Ovary (tissue), 3 donors: ENCODE measurements at regions not wholly inside any gene's neighbourhood (a gene's known extent, or its start where the extent isn't known, plus 50 kb on each side); places are given as distances from the start of the nearest gene placed in this dataset.

Experiments
- EP300 ChIP-seq: sonication (generic); formaldehyde crosslinking; IDR thresholded peaks from one replicate; pipeline ENCODE4 v1.6.1; 2017; ENCODE audit warnings: antibody characterized with exemption
- POLR2A ChIP-seq: fragments of 450-650 bp; IDR thresholded peaks from one replicate; pipeline ENCODE4 v1.6.1; 2017; ENCODE audit warnings: antibody characterized with exemption, mild to moderate bottlenecking, moderate library complexity
- TF ChIP-seq, protein P1 (sequence below), 3 donors: fragments of 450-650 bp in 2 of 3; fragments of 200-600 bp in 1 of 3; IDR thresholded peaks; one replicate each; pipeline versions ENCODE4 v1.5.1 to v1.8.0; 2016 to 2022; ENCODE audit warnings: antibody characterized with exemption in 3 of 3, mild to moderate bottlenecking in 1 of 3
- donor health status: DM: no; HTN: no; CAD: no.

DNA sequence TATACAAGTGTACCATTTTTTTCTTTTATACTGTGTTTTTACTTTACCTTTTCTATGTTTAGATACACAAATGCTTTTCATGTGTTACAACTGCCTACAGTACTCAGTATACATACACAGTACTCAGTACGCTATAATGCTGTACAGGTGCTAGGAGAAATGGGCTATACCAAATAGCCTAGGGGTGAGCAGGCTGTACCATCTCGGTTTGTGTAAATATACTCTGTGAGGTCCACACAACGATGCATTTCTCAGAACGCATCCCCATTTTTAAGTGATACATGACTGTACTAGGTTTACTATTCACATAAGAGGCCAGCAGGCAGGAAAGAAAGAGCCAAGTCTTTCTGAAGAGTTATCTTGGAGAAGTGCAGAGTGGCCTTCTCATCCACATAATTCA, 426.4 kb upstream of the MTPN start:
- TF ChIP-seq, protein P1, sequence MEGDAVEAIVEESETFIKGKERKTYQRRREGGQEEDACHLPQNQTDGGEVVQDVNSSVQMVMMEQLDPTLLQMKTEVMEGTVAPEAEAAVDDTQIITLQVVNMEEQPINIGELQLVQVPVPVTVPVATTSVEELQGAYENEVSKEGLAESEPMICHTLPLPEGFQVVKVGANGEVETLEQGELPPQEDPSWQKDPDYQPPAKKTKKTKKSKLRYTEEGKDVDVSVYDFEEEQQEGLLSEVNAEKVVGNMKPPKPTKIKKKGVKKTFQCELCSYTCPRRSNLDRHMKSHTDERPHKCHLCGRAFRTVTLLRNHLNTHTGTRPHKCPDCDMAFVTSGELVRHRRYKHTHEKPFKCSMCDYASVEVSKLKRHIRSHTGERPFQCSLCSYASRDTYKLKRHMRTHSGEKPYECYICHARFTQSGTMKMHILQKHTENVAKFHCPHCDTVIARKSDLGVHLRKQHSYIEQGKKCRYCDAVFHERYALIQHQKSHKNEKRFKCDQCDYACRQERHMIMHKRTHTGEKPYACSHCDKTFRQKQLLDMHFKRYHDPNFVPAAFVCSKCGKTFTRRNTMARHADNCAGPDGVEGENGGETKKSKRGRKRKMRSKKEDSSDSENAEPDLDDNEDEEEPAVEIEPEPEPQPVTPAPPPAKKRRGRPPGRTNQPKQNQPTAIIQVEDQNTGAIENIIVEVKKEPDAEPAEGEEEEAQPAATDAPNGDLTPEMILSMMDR (IDR thresholded peaks at IDR 0.05): no peak
- TF ChIP-seq EP300 (no peak), POLR2A (no peak)
